Adipocyte (in vitro differentiated cells): ENCODE measurements at regions not wholly inside any gene's neighbourhood (a gene's known extent, or its start where the extent isn't known, plus 50 kb on each side); places are given as distances from the start of the nearest gene placed in this dataset.
A peak's percentile ranks its signal among the peaks of the same experiment; 100 is the strongest.

ENCODE experiments used
- DNase-seq: peaks from one replicate; pipeline ENCODE4 v3.0.0-alpha.2; 2015; ENCODE audit warnings: low read depth
- H3K27me3 ChIP-seq: replicated peaks from 2 replicates; pipeline ENCODE4 v1.7.0; 2013; ENCODE audit warnings: mild to moderate bottlenecking, low read length, moderate library complexity; ENCODE audit not compliant: control insufficient read depth, insufficient read depth
- H3K36me3 ChIP-seq: 2 replicates; pipeline ENCODE4 v1.7.0; 2013; ENCODE audit warnings: low read length, mild to moderate bottlenecking, moderate library complexity; ENCODE audit not compliant: control insufficient read depth, insufficient read depth, severe bottlenecking
- H3K4me1 ChIP-seq: 2 replicates; pipeline ENCODE4 v1.7.0; 2013; ENCODE audit warnings: mild to moderate bottlenecking, low read length, moderate library complexity; ENCODE audit not compliant: control insufficient read depth, insufficient read depth
- H3K4me3 ChIP-seq: 2 replicates; pipeline ENCODE4 v1.7.0; 2013; ENCODE audit warnings: mild to moderate bottlenecking, low read length, moderate library complexity
- H3K9ac ChIP-seq: 2 replicates; pipeline ENCODE4 v1.7.0; 2013; ENCODE audit warnings: mild to moderate bottlenecking, low read length, moderate library complexity
- H3K9me3 ChIP-seq: 2 replicates; pipeline ENCODE4 v1.7.0; 2013; ENCODE audit warnings: mild to moderate bottlenecking, low read length, moderate library complexity; ENCODE audit not compliant: control insufficient read depth

DNA sequence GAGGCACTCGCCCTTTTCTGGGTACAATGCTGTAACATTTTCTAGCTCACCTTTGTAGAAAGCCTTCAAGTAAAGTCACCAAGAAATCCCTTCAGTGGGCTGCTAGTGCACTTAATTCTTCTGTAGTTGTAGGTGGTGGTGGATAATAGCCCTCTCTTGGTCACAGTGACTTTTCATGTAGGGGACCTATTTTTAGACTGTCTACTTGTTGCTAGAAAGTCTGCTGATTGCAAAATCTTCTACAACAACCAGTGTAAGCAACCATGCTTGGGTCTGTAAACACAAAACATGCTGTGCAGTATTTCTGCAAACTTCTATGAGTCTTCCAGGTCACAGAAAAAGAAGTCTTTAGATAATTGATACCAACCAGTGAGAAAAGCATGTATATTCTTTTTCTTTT, 55.6 kb downstream of the PBDC1 start:
- H3K9ac ChIP-seq, result no peak overlapping the region
- H3K9me3 ChIP-seq, result peaks cover 14% of the 10 kb centered on the region
- no peak overlapping the region for H3K4me3 ChIP-seq
- DNase-seq, result no peak
- no peaks in the 10 kb centered on the region for H3K36me3 ChIP-seq
- no peaks in the 10 kb centered on the region for H3K4me1 ChIP-seq
- H3K27me3 ChIP-seq, result no peaks in the 10 kb centered on the region

DNA sequence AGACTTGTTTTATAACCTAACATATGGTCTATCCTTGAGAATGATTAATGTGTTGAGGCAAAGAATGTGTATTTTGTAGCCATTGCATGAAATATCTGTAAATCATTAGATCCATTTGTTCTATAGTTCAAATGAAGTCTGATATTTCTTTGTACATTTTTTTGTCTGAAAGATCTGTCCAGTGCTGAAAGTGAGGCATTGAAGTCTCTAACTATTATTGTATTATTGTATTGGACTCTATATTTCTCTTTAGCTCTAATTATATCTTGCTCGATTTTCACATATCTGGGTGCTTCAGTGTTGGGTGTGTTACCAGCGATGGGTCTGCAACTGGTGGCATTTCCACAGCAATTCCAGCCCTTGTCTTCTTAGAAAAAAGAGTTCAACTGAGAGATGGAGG, 76.0 kb downstream of the PBDC1 start:
- H3K4me3 ChIP-seq, result no peak overlapping the region
- peaks cover 36% of the 10 kb centered on the region for H3K27me3 ChIP-seq
- H3K36me3 ChIP-seq, result no peaks in the 10 kb centered on the region
- H3K9ac ChIP-seq, result no peak overlapping the region
- DNase-seq, result no peak
- H3K9me3 ChIP-seq, result peaks cover 5% of the 10 kb centered on the region
- no peaks in the 10 kb centered on the region for H3K4me1 ChIP-seq

DNA sequence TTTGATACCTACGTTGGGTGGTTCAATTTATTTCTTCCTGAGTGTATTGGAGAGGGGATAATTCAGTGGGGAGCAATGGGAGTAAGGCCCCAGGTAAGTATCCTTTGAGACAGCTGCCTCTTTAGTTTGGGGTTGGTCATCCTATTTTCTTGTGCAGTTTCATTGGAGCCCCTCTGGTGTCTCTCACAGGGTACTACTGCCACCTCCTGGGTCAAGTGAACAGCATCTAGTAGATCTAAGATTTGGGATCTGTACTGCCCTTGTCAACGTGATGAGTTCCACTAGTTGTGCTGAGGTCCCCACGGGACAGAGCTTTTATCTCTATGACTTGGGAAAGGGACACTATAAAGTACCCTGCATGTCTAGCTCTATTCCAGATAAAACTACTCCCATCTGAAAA, 80.6 kb downstream of the PBDC1 start:
- Histone ChIP-seq H3K27me3 (peaks cover 25% of the 10 kb centered on the region), H3K9ac (no peak overlapping the region), H3K36me3 (no peaks in the 10 kb centered on the region), H3K4me1 (no peaks in the 10 kb centered on the region), H3K9me3 (peaks cover 5% of the 10 kb centered on the region), H3K4me3 (no peak overlapping the region)
- peak; percentile 61 for DNase-seq

DNA sequence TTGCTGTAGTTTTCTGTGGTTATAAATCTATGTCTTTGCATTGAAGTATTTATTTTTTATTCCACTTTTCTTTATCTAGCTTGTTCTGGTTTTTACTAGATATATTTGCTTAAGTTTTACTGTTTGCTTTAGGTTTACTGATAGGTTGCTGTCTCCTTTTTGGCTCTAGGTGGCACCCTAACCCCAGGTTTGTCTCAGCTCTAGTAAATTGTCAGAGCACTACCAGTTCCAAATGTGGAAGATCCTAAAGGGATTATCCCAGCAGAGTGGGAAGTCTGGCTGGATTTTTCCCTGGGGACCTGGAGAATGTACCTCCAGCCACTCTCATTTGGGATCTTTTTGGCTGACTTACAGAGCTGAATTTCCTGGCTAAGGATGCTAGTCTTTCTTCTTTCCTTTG, 106.1 kb downstream of the PBDC1 start:
- Histone ChIP-seq H3K9me3 (peaks cover 15% of the 10 kb centered on the region), H3K9ac (no peak overlapping the region), H3K36me3 (no peaks in the 10 kb centered on the region), H3K4me3 (no peak overlapping the region), H3K4me1 (no peaks in the 10 kb centered on the region), H3K27me3 (no peaks in the 10 kb centered on the region)
- DNase-seq, result peak; percentile 65
